Transverse colon (tissue), 4 donors: ENCODE measurements at regions not wholly inside any gene's neighbourhood (a gene's known extent, or its start where the extent isn't known, plus 50 kb on each side); places are given as distances from the start of the nearest gene placed in this dataset.

Experiments used
- POLR2A ChIP-seq: fragments of 450-650 bp; IDR thresholded peaks from one replicate; pipeline ENCODE4 v1.6.1; 2016; ENCODE audit warnings: antibody characterized with exemption, mild to moderate bottlenecking, moderate library complexity
- POLR2AphosphoS5 ChIP-seq, 3 donors: sonication (generic); formaldehyde crosslinking; IDR thresholded peaks; one replicate each; pipeline ENCODE4 v1.6.1; 2016; ENCODE audit warnings: antibody characterized with exemption in 3 of 3
- TF ChIP-seq, protein P1 (sequence below), 5 experiments: fragments of 200-600 bp in 3 of 5; fragments of 450-650 bp in 2 of 5; sonication (generic) in 3 of 5; IDR thresholded peaks; 1 replicate in 2 of 5; 2 replicates in 3 of 5; pipeline ENCODE4 v1.5.1; 2016 to 2017; ENCODE audit warnings: antibody characterized with exemption in 5 of 5, inconsistent platforms in 3 of 5, mild to moderate bottlenecking in 2 of 5, moderate library complexity in 1 of 5

DNA sequence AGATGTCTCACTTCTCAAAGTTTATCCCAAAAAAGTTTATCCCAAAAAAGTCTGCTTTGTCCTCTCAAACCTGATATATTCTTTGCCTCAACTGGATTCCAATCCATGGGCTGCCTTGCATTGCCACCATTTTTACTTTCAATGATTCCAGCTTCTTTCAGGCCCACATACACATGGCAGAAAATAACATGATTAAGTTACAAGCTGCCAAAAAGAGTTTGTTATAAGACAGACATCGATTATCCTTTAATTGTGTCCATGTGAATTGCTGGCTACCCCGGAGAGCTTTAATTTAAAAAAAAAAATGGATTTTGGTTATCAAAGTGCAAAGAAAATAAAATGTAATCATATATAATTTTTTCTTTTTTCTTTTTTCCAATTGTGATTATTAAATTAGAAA lies 819.6 kb upstream of the SORCS1 start:
- TF ChIP-seq, protein P1, sequence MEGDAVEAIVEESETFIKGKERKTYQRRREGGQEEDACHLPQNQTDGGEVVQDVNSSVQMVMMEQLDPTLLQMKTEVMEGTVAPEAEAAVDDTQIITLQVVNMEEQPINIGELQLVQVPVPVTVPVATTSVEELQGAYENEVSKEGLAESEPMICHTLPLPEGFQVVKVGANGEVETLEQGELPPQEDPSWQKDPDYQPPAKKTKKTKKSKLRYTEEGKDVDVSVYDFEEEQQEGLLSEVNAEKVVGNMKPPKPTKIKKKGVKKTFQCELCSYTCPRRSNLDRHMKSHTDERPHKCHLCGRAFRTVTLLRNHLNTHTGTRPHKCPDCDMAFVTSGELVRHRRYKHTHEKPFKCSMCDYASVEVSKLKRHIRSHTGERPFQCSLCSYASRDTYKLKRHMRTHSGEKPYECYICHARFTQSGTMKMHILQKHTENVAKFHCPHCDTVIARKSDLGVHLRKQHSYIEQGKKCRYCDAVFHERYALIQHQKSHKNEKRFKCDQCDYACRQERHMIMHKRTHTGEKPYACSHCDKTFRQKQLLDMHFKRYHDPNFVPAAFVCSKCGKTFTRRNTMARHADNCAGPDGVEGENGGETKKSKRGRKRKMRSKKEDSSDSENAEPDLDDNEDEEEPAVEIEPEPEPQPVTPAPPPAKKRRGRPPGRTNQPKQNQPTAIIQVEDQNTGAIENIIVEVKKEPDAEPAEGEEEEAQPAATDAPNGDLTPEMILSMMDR (IDR thresholded peaks at IDR 0.05) = no peak
- TF ChIP-seq POLR2A (no peak), POLR2AphosphoS5 (IDR thresholded peaks at IDR 0.05) (no peak)
